ENCODE measurements at regions not wholly inside any gene's neighbourhood (a gene's known extent, or its start where the extent isn't known, plus 50 kb on each side); places are given as distances from the start of the nearest gene placed in this dataset.

- DNase-seq (ENCODE audit: low read depth, low spot score): no peak
- H3K36me3 ChIP-seq (ENCODE audit: insufficient read depth, insufficient read length, low read length): no peaks in the 10 kb centered on the region
- TF ChIP-seq SUZ12 (IDR thresholded peaks at IDR 0.05; ENCODE audit: extremely low read depth, insufficient read depth, insufficient read length): no peak
- TF ChIP-seq ZNF274 (IDR thresholded peaks at IDR 0.05; ENCODE audit: low read depth, low read length): no peak
- no peak for TF ChIP-seq YY1 (IDR thresholded peaks at IDR 0.05; ENCODE audit: insufficient read depth, insufficient read length)
- H3K4me3 ChIP-seq (ENCODE audit: insufficient read length, low read depth): no peak overlapping the region
- H3K9me3 ChIP-seq (ENCODE audit: insufficient read depth, low read length): peaks cover 26% of the 10 kb centered on the region; the same call in 1 of the 2 replicates
- H3K27me3 ChIP-seq (ENCODE audit: insufficient read depth, insufficient read length): no peaks in the 10 kb centered on the region
- H3K4me1 ChIP-seq (ENCODE audit: insufficient read depth, insufficient read length): no peaks in the 10 kb centered on the region
- H3K9ac ChIP-seq (ENCODE audit: insufficient read length, low read depth): no peak overlapping the region
Measured at GRCh38 chr10:124229201-124229988, 136.0 kb upstream of the CHST15 start.

- Histone ChIP-seq H3K27me3 (ENCODE audit: insufficient read depth, insufficient read length) (no peaks in the 10 kb centered on the region), H3K9me3 (ENCODE audit: insufficient read depth, low read length) (peaks cover 26% of the 10 kb centered on the region; the same call in 1 of the 2 replicates), H3K36me3 (ENCODE audit: insufficient read depth, insufficient read length, low read length) (no peaks in the 10 kb centered on the region), H3K9ac (ENCODE audit: insufficient read length, low read depth) (no peak overlapping the region), H3K4me3 (ENCODE audit: insufficient read length, low read depth) (no peak overlapping the region), H3K4me1 (ENCODE audit: insufficient read depth, insufficient read length) (no peaks in the 10 kb centered on the region)
- no peak for TF ChIP-seq SUZ12 (IDR thresholded peaks at IDR 0.05; ENCODE audit: extremely low read depth, insufficient read depth, insufficient read length)
- TF ChIP-seq YY1 (IDR thresholded peaks at IDR 0.05; ENCODE audit: insufficient read depth, insufficient read length): no peak
- no peak for TF ChIP-seq ZNF274 (IDR thresholded peaks at IDR 0.05; ENCODE audit: low read depth, low read length)
- DNase-seq (ENCODE audit: low read depth, low spot score): no peak
Measured at GRCh38 chr10:124228471-124228870, 135.1 kb upstream of the CHST15 start.

DNA sequence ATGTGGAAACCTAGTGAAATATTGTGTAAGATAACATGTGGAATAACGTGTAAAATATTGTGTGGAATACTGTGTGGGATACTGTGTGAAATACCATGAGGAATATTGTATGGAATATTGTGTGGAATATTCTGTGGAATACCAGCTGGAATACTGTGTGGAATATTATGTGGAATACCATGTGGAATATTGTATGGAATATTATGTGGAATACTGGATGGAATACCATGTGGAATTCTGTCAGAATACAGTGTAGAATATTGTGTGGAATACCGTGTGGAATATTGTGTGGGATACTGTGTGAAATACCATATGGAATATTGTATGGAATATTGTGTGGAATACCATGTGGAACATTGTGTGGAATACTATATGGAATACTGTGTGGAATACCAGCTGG, 134.6 kb upstream of the CHST15 start:
- Histone ChIP-seq H3K4me3 (ENCODE audit: insufficient read length, low read depth) (no peak overlapping the region), H3K4me1 (ENCODE audit: insufficient read depth, insufficient read length) (no peaks in the 10 kb centered on the region), H3K9ac (ENCODE audit: insufficient read length, low read depth) (no peak overlapping the region), H3K36me3 (ENCODE audit: insufficient read depth, insufficient read length, low read length) (no peaks in the 10 kb centered on the region), H3K9me3 (ENCODE audit: insufficient read depth, low read length) (peaks cover 26% of the 10 kb centered on the region; the same call in 1 of the 2 replicates), H3K27me3 (ENCODE audit: insufficient read depth, insufficient read length) (no peaks in the 10 kb centered on the region)
- TF ChIP-seq YY1 (IDR thresholded peaks at IDR 0.05; ENCODE audit: insufficient read depth, insufficient read length) (no peak), SUZ12 (IDR thresholded peaks at IDR 0.05; ENCODE audit: extremely low read depth, insufficient read depth, insufficient read length) (no peak), ZNF274 (IDR thresholded peaks at IDR 0.05; ENCODE audit: low read depth, low read length) (no peak)
- DNase-seq (ENCODE audit: low read depth, low spot score): no peak

DNA sequence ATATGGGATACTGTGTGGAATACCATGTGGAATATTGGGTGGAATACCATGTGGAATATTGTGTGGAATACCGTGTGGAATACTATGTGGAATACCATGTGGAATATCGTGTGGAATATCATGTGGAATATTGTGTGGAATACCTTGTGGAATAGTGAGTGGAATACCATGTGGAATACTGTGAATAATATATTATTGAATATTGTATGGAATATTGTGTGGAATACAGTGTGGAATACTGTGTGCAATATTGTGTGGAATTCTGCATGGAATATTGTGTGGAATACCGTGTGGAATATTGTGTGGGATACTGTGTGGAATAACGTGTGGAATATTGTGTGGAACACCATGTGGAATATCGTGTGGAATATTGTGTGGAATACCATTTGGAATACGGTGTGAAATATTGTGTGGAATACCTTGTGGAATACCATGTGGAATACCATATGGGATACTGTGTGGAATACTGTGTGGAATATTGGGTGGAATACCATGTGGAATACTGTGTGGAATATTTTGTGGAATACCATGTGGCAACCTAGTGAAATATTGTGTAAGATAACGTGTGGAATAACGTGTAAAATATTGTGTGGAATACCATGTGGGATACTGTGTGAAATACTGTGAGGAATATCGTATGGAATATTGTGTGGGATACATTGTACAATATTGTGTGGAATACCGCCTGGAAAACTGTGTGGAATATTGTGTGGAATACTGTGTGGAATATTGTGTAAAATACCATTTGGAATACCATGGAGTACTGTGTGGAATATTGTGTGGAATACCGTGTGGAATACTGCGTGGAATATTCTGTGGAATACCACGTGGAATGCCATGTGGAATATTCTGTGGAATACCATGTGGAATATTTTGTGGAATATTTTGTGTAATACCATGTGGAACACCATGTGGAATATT, 133.9 kb upstream of the CHST15 start:
- no peak for TF ChIP-seq ZNF274 (IDR thresholded peaks at IDR 0.05; ENCODE audit: low read depth, low read length)
- TF ChIP-seq SUZ12 (IDR thresholded peaks at IDR 0.05; ENCODE audit: extremely low read depth, insufficient read depth, insufficient read length): no peak
- TF ChIP-seq YY1 (IDR thresholded peaks at IDR 0.05; ENCODE audit: insufficient read depth, insufficient read length): no peak
- Histone ChIP-seq H3K36me3 (ENCODE audit: insufficient read depth, insufficient read length, low read length) (no peaks in the 10 kb centered on the region), H3K4me3 (ENCODE audit: insufficient read length, low read depth) (no peak overlapping the region), H3K4me1 (ENCODE audit: insufficient read depth, insufficient read length) (no peaks in the 10 kb centered on the region), H3K9ac (ENCODE audit: insufficient read length, low read depth) (no peak overlapping the region), H3K27me3 (ENCODE audit: insufficient read depth, insufficient read length) (no peaks in the 10 kb centered on the region), H3K9me3 (ENCODE audit: insufficient read depth, low read length) (peaks cover 26% of the 10 kb centered on the region; the same call in 1 of the 2 replicates)
- no peak for DNase-seq (ENCODE audit: low read depth, low spot score)

- Histone ChIP-seq H3K27me3 (ENCODE audit: insufficient read depth, insufficient read length) (no peaks in the 10 kb centered on the region), H3K9ac (ENCODE audit: insufficient read length, low read depth) (no peak overlapping the region), H3K4me1 (ENCODE audit: insufficient read depth, insufficient read length) (no peaks in the 10 kb centered on the region), H3K9me3 (ENCODE audit: insufficient read depth, low read length) (peaks cover 26% of the 10 kb centered on the region; the same call in 1 of the 2 replicates), H3K36me3 (ENCODE audit: insufficient read depth, insufficient read length, low read length) (no peaks in the 10 kb centered on the region), H3K4me3 (ENCODE audit: insufficient read length, low read depth) (no peak overlapping the region)
- TF ChIP-seq SUZ12 (IDR thresholded peaks at IDR 0.05; ENCODE audit: extremely low read depth, insufficient read depth, insufficient read length) (no peak), YY1 (IDR thresholded peaks at IDR 0.05; ENCODE audit: insufficient read depth, insufficient read length) (no peak), ZNF274 (IDR thresholded peaks at IDR 0.05; ENCODE audit: low read depth, low read length) (no peak)
- no peak for DNase-seq (ENCODE audit: low read depth, low spot score)
Measured at GRCh38 chr10:124226271-124227054, 133.1 kb upstream of the CHST15 start.

DNA sequence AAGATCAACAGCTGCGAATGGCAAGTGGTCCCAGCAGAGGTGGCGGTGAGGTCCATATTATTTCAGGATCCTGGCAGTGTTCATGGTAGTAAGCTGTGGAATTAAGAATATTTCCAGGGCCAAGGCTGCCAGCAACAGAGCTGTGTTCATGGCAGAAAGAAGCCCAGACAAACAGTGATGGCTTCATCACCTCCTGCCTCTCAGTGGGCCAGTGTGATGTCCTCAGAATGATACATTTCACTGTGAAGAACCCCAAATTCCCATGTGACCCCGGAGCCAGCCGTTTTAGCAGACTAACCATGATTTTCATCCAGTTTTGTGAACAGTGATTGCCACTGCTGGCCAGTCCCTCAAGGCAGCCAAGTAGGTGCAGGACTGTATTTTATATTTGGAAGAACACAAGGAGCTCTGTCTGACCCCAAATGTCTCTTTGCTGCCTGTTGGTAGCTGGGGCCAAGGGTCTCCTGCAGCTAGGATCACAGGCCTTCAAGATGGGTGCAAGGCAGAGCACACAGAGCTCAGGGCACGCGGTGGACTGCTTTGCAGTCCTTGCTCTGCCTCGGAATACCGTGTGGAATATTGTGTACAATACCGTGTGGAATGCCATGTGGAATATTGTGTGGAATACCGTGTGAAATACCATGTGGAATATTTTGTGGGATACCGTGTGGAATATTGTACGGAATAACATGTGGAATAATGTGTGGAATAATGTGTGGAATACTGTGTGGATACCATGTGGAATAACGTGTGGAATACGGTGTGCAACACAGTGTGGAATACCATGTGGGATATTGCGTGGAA, 132.3 kb upstream of the CHST15 start:
- peaks cover 26% of the 10 kb centered on the region; the same call in 1 of the 2 replicates for H3K9me3 ChIP-seq (ENCODE audit: insufficient read depth, low read length)
- H3K27me3 ChIP-seq (ENCODE audit: insufficient read depth, insufficient read length): no peaks in the 10 kb centered on the region
- no peaks in the 10 kb centered on the region for H3K36me3 ChIP-seq (ENCODE audit: insufficient read depth, insufficient read length, low read length)
- H3K4me3 ChIP-seq (ENCODE audit: insufficient read length, low read depth): no peak overlapping the region
- DNase-seq (ENCODE audit: low read depth, low spot score): no peak
- no peak for TF ChIP-seq SUZ12 (IDR thresholded peaks at IDR 0.05; ENCODE audit: extremely low read depth, insufficient read depth, insufficient read length)
- no peak for TF ChIP-seq ZNF274 (IDR thresholded peaks at IDR 0.05; ENCODE audit: low read depth, low read length)
- no peak for TF ChIP-seq YY1 (IDR thresholded peaks at IDR 0.05; ENCODE audit: insufficient read depth, insufficient read length)
- no peaks in the 10 kb centered on the region for H3K4me1 ChIP-seq (ENCODE audit: insufficient read depth, insufficient read length)
- H3K9ac ChIP-seq (ENCODE audit: insufficient read length, low read depth): no peak overlapping the region

Data from NT2/D1 (cell line).